GM12878 (cell line): ENCODE measurements at regions not wholly inside any gene's neighbourhood (a gene's known extent, or its start where the extent isn't known, plus 50 kb on each side); places are given as distances from the start of the nearest gene placed in this dataset.

Experiments
- ATAC-seq: fragments of 200-7000 bp; cut with Tn5 transposase; 3 replicates; pipeline ENCODE4 v1.9.1; 2020; ENCODE audit warnings: mild to moderate bottlenecking, moderate library complexity
- BruUV-seq: library from RNA; stranded (reverse); fragments of 400-500 nt; replicated peaks from 2 replicates; lab custom pipeline; 2021; lab: Mats Ljungman, UMichigan
- CTCF ChIA-PET: fragments of 300-600 bp; sonication (Branson Sonifier 250); formaldehyde crosslinking; extraction: SDS; loops from one replicate; lab custom pipeline; 2021; ENCODE audit warnings: inconsistent platforms; lab: Yijun Ruan, JAX
- POLR2A ChIA-PET: fragments of 350-600 bp; formaldehyde crosslinking; extraction: SDS; loops from one replicate; lab custom pipeline; 2021; ENCODE audit warnings: inconsistent platforms; lab: Charles Lee
- RAD21 ChIA-PET: fragments of 300-600 bp; sonication (Branson Sonifier 250); formaldehyde crosslinking; loops from one replicate; lab custom pipeline; 2023; ENCODE audit warnings: antibody characterized with exemption; ENCODE audit not compliant: unreplicated experiment; lab: Charles Lee
- SMC1A ChIA-PET: fragments of 300-600 bp; sonication (Branson Sonifier 250); formaldehyde crosslinking; loops from one replicate; lab custom pipeline; 2023; ENCODE audit not compliant: unreplicated experiment, uncharacterized antibody; lab: Charles Lee
- DNase-seq: peaks from one replicate; pipeline ENCODE4 v3.0.0-alpha.2; 2011; ENCODE audit warnings: low read depth, low spot score
- FAIRE-seq: peaks from 3 replicates; lab custom pipeline; 2011; peaks lifted over from hg19 to GRCh38; lab: Jason Lieb, UNC
- H2AFZ ChIP-seq: 2 replicates; pipeline ENCODE4 v1.6.0; 2011; ENCODE audit warnings: low read depth, low read length, control low read depth; ENCODE audit not compliant: control insufficient read depth
- H3K27ac ChIP-seq: 2 replicates; pipeline ENCODE4 v1.5.1; 2011; ENCODE audit warnings: control low read depth; ENCODE audit not compliant: control insufficient read depth, insufficient read depth
- H3K27me3 ChIP-seq, 2 experiments: replicated peaks in 1 of 2; 2 replicates each; pipeline versions ENCODE4 v1.6.0 to v1.6.1; 2011; ENCODE audit warnings: low read length in 1 of 2; ENCODE audit not compliant: control insufficient read depth in 2 of 2, insufficient read depth in 2 of 2
- H3K36me3 ChIP-seq, 2 experiments: 2 replicates each; pipeline ENCODE4 v1.5.1; 2011; ENCODE audit warnings: low read length in 1 of 2; ENCODE audit not compliant: control insufficient read depth in 2 of 2, insufficient read depth in 2 of 2
- H3K4me1 ChIP-seq: 2 replicates; pipeline ENCODE4 v1.6.1; 2011; ENCODE audit warnings: mild to moderate bottlenecking, low read length, moderate library complexity, mixed read lengths; ENCODE audit not compliant: control insufficient read depth, insufficient read depth
- H3K4me2 ChIP-seq: 2 replicates; pipeline ENCODE4 v1.6.0; 2011; ENCODE audit warnings: control low read depth; ENCODE audit not compliant: control insufficient read depth, insufficient read depth
- H3K4me3 ChIP-seq: fragments of 200-600 bp; sonication (generic); 2 replicates; pipeline ENCODE4 v1.5.1; 2016
- H3K79me2 ChIP-seq: 2 replicates; pipeline ENCODE4 v1.6.0; 2011; ENCODE audit warnings: low read length; ENCODE audit not compliant: control insufficient read depth, insufficient read depth
- H3K9ac ChIP-seq: 2 replicates; pipeline ENCODE4 v1.8.0; 2011; ENCODE audit warnings: low read length, control low read depth, mixed read lengths; ENCODE audit not compliant: control insufficient read depth, insufficient read depth
- H3K9me3 ChIP-seq: replicated peaks from 3 replicates; pipeline ENCODE4 v1.5.1; 2011; ENCODE audit warnings: mild to moderate bottlenecking, low read length; ENCODE audit not compliant: control insufficient read depth, insufficient read depth
- H4K20me1 ChIP-seq: 2 replicates; pipeline ENCODE4 v1.6.0; 2011; ENCODE audit not compliant: control insufficient read depth, insufficient read depth
- ASH2L ChIP-seq: fragments of 300-600, 200-600 bp; sonication (generic); IDR thresholded peaks from 2 replicates; pipeline ENCODE4 v1.6.1; 2017; ENCODE audit warnings: low read depth, mild to moderate bottlenecking, borderline replicate concordance
- ATF2 ChIP-seq: IDR thresholded peaks from 2 replicates; pipeline ENCODE4 v1.6.1; 2012; ENCODE audit warnings: low read length, inconsistent platforms
- BCLAF1 ChIP-seq: fragments of 450-650 bp; IDR thresholded peaks from 2 replicates; pipeline ENCODE4 v1.6.1; 2017; ENCODE audit warnings: antibody characterized with exemption, mild to moderate bottlenecking, moderate library complexity
- BRCA1 ChIP-seq: IDR thresholded peaks from 2 replicates; pipeline ENCODE4 v1.6.1; 2011; ENCODE audit warnings: low read depth, low read length, improper control_type of control experiment
- EP300 ChIP-seq, 2 experiments: fragments of 150-350 bp in 1 of 2; IDR thresholded peaks; 2 replicates each; pipeline ENCODE4 v1.6.1; 2011 to 2012; ENCODE audit warnings: low read depth in 2 of 2, low read length in 2 of 2, borderline replicate concordance in 1 of 2, improper control_type of control experiment in 1 of 2, inconsistent platforms in 1 of 2; ENCODE audit not compliant: control insufficient read depth in 1 of 2
- FOXM1 ChIP-seq: IDR thresholded peaks from 2 replicates; pipeline ENCODE4 v1.6.1; 2012; ENCODE audit warnings: low read depth, mild to moderate bottlenecking, inconsistent platforms, low read length, moderate library complexity
- IKZF1 ChIP-seq: fragments of 450-650 bp; conservative IDR thresholded peaks from 2 replicates; pipeline ENCODE4 v1.6.1; 2017; ENCODE audit warnings: antibody characterized with exemption, mild to moderate bottlenecking
- NFXL1 ChIP-seq: fragments of 450-650 bp; IDR thresholded peaks from 2 replicates; pipeline ENCODE4 v1.6.1; 2017; ENCODE audit warnings: antibody characterized with exemption, mild to moderate bottlenecking, borderline replicate concordance
- PAX8 ChIP-seq: fragments of 450-650 bp; IDR thresholded peaks from 2 replicates; pipeline ENCODE4 v1.6.1; 2017; ENCODE audit warnings: mild to moderate bottlenecking, moderate library complexity
- PBX3 ChIP-seq: IDR thresholded peaks from 2 replicates; pipeline ENCODE4 v1.6.1; 2011; ENCODE audit warnings: mild to moderate bottlenecking, low read depth, low read length, moderate library complexity; ENCODE audit not compliant: insufficient replicate concordance
- PKNOX1 ChIP-seq: fragments of 450-650 bp; IDR thresholded peaks from 2 replicates; pipeline ENCODE4 v1.6.1; 2016; ENCODE audit warnings: mild to moderate bottlenecking
- RELA ChIP-seq: fragments of 450-650 bp; IDR thresholded peaks from 2 replicates; pipeline ENCODE4 v1.8.0; 2014; ENCODE audit warnings: borderline replicate concordance; ENCODE audit not compliant: partially characterized antibody
- WRNIP1 ChIP-seq: IDR thresholded peaks from 2 replicates; pipeline ENCODE4 v1.6.1; 2011; ENCODE audit warnings: low read depth, low read length, improper control_type of control experiment, borderline replicate concordance
- ZNF207 ChIP-seq: fragments of 450-650 bp; IDR thresholded peaks from 2 replicates; pipeline ENCODE4 v1.6.1; 2014; ENCODE audit warnings: antibody characterized with exemption, mild to moderate bottlenecking, borderline replicate concordance
- ZNF24 ChIP-seq: fragments of 450-650 bp; IDR thresholded peaks from 2 replicates; pipeline ENCODE4 v1.6.1; 2017; ENCODE audit warnings: antibody characterized with exemption, mild to moderate bottlenecking
- WGBS: methylation state at CpG from one replicate; pipeline ENCODE4 v1.1.6; 2016; ENCODE audit warnings: low lambda C conversion rate; ENCODE audit not compliant: insufficient replicate concordance, insufficient coverage; ENCODE audit errors: missing lambda C conversion rate; 5-methylcytosine and 5-hydroxymethylcytosine counted together
- in situ Hi-C: fragments of 300-500 bp; cut with MboI; formaldehyde crosslinking; loops from 9 replicates; pipeline ENCODE4 v1.14.3; 2018; ENCODE audit warnings: mixed read lengths
- intact Hi-C: fragments of 100-400 bp; cut with micrococcal nuclease; formaldehyde crosslinking; loops from one replicate; pipeline ENCODE4 v1.14.2; 2022; ENCODE audit not compliant: unreplicated experiment
- TF ChIP-seq, protein P1 (sequence below): fragments of 450-650 bp; IDR thresholded peaks from 2 replicates; pipeline ENCODE4 v1.6.1; 2016; ENCODE audit warnings: mild to moderate bottlenecking

DNA sequence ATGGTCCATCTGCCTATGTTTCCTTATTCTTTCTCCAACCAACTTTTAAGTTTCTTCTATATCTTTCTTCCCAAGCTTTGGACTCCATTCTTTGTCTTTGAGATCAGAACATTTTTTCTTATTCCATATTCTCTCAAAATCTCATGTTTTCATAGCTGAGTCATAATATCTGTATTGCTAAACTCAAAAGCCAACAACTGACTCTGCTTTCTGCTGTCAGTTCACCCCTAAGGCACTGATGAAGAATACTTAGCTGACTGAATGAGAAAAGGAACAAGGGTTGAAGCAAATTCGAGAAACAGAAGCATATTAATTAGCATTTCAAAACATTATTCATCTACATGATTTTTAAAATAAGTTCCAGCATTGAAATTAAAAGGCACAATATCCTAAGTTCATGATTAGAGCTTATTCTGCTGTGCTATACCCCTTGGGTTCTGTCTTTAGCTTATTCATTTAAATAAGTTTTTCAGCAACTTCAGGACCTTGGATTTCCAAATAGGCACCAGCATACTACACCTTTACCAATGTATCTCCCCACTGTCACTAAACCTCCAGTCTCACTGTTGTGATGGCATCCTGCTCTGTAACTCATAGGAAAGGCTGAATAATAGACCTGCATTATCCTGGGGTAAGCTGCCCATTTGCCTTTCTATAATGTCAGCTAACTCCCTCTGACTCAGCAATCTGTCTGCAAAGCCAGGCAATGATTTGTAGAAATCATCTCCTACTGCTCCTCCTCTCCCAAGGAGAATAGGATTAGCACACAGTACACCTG, 49.9 kb upstream of the C5orf46 start:
- H2AFZ ChIP-seq, result no peak overlapping the region
- in situ Hi-C loops (no loop called here), intact Hi-C loops (no loop called here)
- no peak for ATAC-seq
- no peak overlapping the region for H3K4me3 ChIP-seq
- no peaks in the 10 kb centered on the region for H3K36me3 ChIP-seq
- ChIA-PET CTCF (no interaction called here), RAD21 (no interaction called here), SMC1A (interaction anchor here (1.5 kb wide), 1 partner anchor 774 kb away, joined by 3 read pairs; no protein-coding TSS in a partner anchor), POLR2A (no interaction called here)
- no peaks in the 10 kb centered on the region for H3K27me3 ChIP-seq
- H3K9me3 ChIP-seq, result no peaks in the 10 kb centered on the region
- H3K27ac ChIP-seq, result no peak overlapping the region
- no peaks in the 10 kb centered on the region for H4K20me1 ChIP-seq
- no peaks in the 10 kb centered on the region for H3K4me1 ChIP-seq
- no peak for DNase-seq
- H3K9ac ChIP-seq, result no peak overlapping the region
- no peaks in the 10 kb centered on the region for H3K79me2 ChIP-seq
- FAIRE-seq, result no peak
- no peak overlapping the region for H3K4me2 ChIP-seq
- no TSS peak for BruUV-seq
- WGBS, result 0% methylated on average over 1 of the region's 1 CpG
- no peak for TF ChIP-seq IKZF1
- TF ChIP-seq BCLAF1, result no peak
- TF ChIP-seq BRCA1, result no peak
- no peak for TF ChIP-seq ASH2L
- no peak for TF ChIP-seq PKNOX1
- TF ChIP-seq NFXL1, result no peak
- no peak for TF ChIP-seq FOXM1
- TF ChIP-seq PAX8, result no peak
- TF ChIP-seq ZNF207, result no peak
- no peak for TF ChIP-seq ATF2
- no peak for TF ChIP-seq ZNF24
- no peak for TF ChIP-seq EP300 (IDR thresholded peaks at IDR 0.05; ENCODE audit: borderline replicate concordance in 1 of 2, control insufficient read depth in 1 of 2, low read depth in 2 of 2, low read length in 2 of 2)
- TF ChIP-seq PBX3, result no peak
- no peak for TF ChIP-seq RELA
- no peak for TF ChIP-seq WRNIP1
- TF ChIP-seq, protein P1, sequence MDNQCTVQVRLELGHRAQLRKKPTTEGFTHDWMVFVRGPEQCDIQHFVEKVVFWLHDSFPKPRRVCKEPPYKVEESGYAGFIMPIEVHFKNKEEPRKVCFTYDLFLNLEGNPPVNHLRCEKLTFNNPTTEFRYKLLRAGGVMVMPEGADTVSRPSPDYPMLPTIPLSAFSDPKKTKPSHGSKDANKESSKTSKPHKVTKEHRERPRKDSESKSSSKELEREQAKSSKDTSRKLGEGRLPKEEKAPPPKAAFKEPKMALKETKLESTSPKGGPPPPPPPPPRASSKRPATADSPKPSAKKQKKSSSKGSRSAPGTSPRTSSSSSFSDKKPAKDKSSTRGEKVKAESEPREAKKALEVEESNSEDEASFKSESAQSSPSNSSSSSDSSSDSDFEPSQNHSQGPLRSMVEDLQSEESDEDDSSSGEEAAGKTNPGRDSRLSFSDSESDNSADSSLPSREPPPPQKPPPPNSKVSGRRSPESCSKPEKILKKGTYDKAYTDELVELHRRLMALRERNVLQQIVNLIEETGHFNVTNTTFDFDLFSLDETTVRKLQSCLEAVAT, result no peak
